ENCODE measurements at regions not wholly inside any gene's neighbourhood (a gene's known extent, or its start where the extent isn't known, plus 50 kb on each side); places are given as distances from the start of the nearest gene placed in this dataset.

DNA sequence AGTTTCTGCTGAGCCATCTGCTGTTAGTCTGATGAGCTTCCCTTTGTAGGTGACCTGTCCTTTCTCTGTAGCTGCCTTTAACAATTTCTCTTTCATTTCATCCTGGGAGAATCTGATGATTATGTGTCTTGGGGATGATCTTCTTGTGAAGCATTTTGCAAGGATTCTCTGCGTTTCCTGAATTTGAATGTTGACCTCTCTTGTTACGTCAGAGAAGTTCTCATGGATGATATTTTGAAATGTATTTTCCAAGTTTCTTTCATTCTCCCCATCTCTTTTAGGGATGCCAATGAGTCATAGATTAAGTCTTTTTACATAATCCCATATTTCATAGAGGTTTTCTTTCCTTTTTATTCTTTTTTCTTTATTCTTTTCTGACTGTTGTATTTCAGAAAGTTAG lies 184.2 kb upstream of the BET1 start:
- TF ChIP-seq, protein P1, sequence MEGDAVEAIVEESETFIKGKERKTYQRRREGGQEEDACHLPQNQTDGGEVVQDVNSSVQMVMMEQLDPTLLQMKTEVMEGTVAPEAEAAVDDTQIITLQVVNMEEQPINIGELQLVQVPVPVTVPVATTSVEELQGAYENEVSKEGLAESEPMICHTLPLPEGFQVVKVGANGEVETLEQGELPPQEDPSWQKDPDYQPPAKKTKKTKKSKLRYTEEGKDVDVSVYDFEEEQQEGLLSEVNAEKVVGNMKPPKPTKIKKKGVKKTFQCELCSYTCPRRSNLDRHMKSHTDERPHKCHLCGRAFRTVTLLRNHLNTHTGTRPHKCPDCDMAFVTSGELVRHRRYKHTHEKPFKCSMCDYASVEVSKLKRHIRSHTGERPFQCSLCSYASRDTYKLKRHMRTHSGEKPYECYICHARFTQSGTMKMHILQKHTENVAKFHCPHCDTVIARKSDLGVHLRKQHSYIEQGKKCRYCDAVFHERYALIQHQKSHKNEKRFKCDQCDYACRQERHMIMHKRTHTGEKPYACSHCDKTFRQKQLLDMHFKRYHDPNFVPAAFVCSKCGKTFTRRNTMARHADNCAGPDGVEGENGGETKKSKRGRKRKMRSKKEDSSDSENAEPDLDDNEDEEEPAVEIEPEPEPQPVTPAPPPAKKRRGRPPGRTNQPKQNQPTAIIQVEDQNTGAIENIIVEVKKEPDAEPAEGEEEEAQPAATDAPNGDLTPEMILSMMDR (conservative IDR thresholded peaks at IDR 0.05 in 1 of 2, IDR thresholded peaks at IDR 0.05 in 1 of 2; ENCODE audit: extremely low read depth in 1 of 2, insufficient read depth in 1 of 2, low read depth in 1 of 2, low read length in 2 of 2) = no peak
- no peak for TF ChIP-seq EZH2 (IDR thresholded peaks at IDR 0.05; ENCODE audit: borderline replicate concordance, low read length)
